GM06990 (cell line): ENCODE measurements at regions not wholly inside any gene's neighbourhood (a gene's known extent, or its start where the extent isn't known, plus 50 kb on each side); places are given as distances from the start of the nearest gene placed in this dataset.

Experiments
- DNase-seq: peaks from one replicate; pipeline ENCODE4 v3.0.0-alpha.2; 2011; ENCODE audit not compliant: insufficient read length; ENCODE audit errors: extremely low read depth
- H3K27me3 ChIP-seq: replicated peaks from 2 replicates; pipeline ENCODE4 v1.6.0; 2011; ENCODE audit warnings: low read length; ENCODE audit not compliant: control insufficient read depth, insufficient read depth
- H3K36me3 ChIP-seq: 2 replicates; pipeline ENCODE4 v1.5.1; 2011; ENCODE audit warnings: low read length; ENCODE audit not compliant: control insufficient read depth, insufficient read depth
- H3K4me3 ChIP-seq: replicated peaks from 2 replicates; pipeline ENCODE4 v1.5.1; 2011; ENCODE audit warnings: low read depth, mild to moderate bottlenecking, control low read depth, low read length
- TF ChIP-seq, protein P1 (sequence below): IDR thresholded peaks from 2 replicates; pipeline ENCODE4 v1.5.1; 2011; ENCODE audit warnings: low read length, control low read depth, mild to moderate bottlenecking, inconsistent platforms; ENCODE audit not compliant: insufficient read depth, poor library complexity, severe bottlenecking

DNA sequence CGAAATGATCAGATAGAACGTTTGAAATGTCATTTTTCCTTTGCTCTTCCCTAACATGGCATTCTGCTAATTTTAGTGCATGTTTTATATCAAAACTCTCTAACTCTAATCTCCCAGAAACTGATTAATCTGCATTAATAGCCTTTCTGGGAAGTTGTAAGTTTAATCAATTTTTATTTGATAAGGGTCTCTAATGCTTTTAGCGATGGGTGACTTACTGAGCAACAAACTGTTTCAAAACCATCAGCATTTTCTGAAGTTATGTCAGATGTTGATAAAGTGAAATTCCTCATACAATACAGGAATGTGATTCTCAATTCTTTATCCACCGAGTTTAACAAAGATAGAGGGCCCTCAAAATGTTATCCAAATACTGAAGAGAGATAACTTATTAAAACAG lies 431.6 kb upstream of the CXADR start:
- Histone ChIP-seq H3K36me3 (no peaks in the 10 kb centered on the region), H3K4me3 (no peak overlapping the region), H3K27me3 (no peaks in the 10 kb centered on the region)
- TF ChIP-seq, protein P1, sequence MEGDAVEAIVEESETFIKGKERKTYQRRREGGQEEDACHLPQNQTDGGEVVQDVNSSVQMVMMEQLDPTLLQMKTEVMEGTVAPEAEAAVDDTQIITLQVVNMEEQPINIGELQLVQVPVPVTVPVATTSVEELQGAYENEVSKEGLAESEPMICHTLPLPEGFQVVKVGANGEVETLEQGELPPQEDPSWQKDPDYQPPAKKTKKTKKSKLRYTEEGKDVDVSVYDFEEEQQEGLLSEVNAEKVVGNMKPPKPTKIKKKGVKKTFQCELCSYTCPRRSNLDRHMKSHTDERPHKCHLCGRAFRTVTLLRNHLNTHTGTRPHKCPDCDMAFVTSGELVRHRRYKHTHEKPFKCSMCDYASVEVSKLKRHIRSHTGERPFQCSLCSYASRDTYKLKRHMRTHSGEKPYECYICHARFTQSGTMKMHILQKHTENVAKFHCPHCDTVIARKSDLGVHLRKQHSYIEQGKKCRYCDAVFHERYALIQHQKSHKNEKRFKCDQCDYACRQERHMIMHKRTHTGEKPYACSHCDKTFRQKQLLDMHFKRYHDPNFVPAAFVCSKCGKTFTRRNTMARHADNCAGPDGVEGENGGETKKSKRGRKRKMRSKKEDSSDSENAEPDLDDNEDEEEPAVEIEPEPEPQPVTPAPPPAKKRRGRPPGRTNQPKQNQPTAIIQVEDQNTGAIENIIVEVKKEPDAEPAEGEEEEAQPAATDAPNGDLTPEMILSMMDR: no peak
- no peak for DNase-seq

DNA sequence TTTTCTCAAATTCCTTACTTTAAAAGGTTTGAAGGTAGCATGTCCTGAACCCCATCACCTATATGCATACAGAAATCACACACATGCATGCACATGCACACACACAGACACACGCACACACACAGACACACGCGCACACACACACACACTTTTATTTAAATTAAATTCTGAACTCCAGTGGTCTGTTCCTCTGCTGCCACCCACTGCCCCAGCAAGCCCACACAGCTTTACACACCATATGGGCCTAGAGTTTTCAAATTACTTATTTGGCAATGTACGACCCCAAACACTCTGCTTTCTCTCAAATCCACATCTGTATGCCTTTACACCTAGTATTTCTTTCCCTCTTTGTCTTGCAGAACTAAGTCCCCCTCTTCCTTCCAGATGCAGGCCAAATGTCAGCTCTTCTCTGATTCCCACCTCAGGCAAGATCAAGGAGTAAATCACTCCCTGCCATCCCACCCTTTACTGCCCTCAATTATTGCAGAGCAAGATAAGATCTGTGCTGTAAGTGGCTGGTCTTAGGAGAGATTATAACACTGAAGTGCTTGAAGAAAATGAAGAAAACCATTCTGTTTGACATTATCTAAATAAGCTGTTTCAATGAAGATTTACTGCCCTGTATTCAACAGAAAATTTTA lies 429.9 kb upstream of the CXADR start:
- DNase-seq: no peak
- Histone ChIP-seq H3K36me3 (no peaks in the 10 kb centered on the region), H3K4me3 (no peak overlapping the region), H3K27me3 (no peaks in the 10 kb centered on the region)
- TF ChIP-seq, protein P1: no peak

DNA sequence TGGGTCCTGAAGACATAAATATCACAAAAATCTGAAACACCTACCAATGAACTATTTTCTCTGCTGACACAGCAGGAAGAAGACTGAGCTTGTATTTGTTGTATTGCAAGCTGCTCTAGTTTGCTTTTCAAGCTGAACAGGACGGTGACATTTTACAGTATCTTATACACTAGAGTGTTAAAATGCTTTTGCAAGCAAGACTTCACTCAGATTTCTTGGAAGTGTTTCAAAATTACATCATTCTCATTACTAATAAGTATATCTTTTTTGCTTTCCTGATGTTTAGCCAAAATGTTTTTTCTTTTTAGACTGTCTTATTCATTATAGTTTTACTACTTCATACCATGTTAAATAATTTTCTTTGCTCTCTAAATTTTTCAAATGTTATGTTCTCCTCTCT lies 427.1 kb upstream of the CXADR start:
- Histone ChIP-seq H3K36me3 (no peaks in the 10 kb centered on the region), H3K27me3 (no peaks in the 10 kb centered on the region), H3K4me3 (no peak overlapping the region)
- DNase-seq: no peak
- TF ChIP-seq, protein P1: no peak

DNA sequence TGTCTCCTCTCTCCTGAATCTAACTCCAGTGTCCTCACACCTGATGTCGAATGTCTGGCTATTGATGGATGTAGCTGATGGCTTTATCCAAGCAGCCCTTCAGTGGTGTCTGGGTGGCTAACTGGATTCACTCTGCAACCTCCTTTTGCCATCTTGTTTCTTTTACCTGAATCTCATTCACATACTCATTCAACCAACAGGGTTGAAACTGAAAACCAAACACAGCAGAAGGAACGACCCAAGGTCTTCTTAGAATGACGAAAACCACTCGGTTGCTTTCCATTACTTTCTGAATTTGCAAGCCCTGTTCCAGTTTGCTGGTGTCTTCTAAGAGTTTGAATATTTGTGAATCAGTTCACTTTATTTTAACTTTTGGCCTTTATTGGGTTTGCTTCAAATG lies 424.3 kb upstream of the CXADR start:
- no peaks in the 10 kb centered on the region for H3K27me3 ChIP-seq
- H3K36me3 ChIP-seq: no peaks in the 10 kb centered on the region

DNA sequence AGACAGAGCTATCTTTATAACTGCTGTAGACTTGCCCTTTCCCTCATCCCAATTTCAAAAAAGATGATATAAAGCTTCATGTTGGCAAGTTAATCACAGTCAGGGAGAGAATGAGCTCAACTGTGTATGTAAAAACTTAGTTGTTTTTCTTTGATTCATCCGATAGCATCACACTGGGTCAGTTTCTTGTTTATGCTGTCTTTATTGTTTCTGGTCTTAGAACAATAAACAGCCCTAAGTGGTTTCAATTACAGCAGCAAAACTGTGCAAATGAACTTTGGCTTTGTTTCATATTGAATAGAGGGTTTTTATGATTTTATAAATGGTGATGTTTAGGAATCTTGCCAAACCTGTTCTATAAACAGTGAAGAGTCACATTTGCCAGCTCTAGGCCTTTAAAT lies 423.8 kb upstream of the CXADR start:
- no peaks in the 10 kb centered on the region for H3K36me3 ChIP-seq
- DNase-seq: no peak
- TF ChIP-seq, protein P1: no peak
- no peak overlapping the region for H3K4me3 ChIP-seq
- no peaks in the 10 kb centered on the region for H3K27me3 ChIP-seq

More for the DNA sequence above, 424.3 kb upstream of the CXADR start:
- no peak for DNase-seq
- H3K4me3 ChIP-seq: no peak overlapping the region
- TF ChIP-seq, protein P1: no peak

DNA sequence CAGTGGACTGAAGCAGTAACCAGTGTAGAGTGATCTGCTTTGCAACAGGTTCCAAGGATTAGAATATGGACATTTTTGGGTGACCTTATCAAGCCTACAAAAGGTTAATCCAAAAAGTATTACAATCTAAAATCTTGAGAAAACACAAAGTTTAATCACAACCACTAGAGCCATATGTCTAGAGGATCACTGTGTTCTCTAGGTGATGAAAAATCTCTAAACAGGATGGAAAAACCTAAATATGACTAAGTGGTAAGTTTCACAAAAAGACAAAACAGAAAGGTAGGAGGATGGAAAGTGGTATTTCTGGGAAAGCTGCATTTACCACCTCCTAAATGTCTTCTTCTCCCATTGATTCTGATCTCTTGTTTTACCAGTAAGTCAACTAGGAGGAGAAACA lies 411.1 kb upstream of the CXADR start:
- Histone ChIP-seq H3K4me3 (no peak overlapping the region), H3K36me3 (no peaks in the 10 kb centered on the region), H3K27me3 (no peaks in the 10 kb centered on the region)
- TF ChIP-seq, protein P1: no peak
- DNase-seq: no peak
